Upper lobe of right lung (tissue), 1 donor: ENCODE measurements at regions not wholly inside any gene's neighbourhood (a gene's known extent, or its start where the extent isn't known, plus 50 kb on each side); places are given as distances from the start of the nearest gene placed in this dataset.

Experiments used
- ATAC-seq: fragments of 200-7000 bp; cut with Tn5 transposase; one replicate; pipeline ENCODE4 v1.9.1; 2020; ENCODE audit warnings: mild to moderate bottlenecking, moderate library complexity
- DNase-seq: peaks from one replicate; pipeline ENCODE4 v3.0.0-alpha.2; 2020
- H3K27ac ChIP-seq: fragments of 200-600 bp; one replicate; pipeline ENCODE4 v1.8.0; 2022
- H3K27me3 ChIP-seq: fragments of 200-600 bp; one replicate; pipeline ENCODE4 v1.8.0; 2022; ENCODE audit warnings: mild to moderate bottlenecking
- H3K36me3 ChIP-seq: fragments of 200-600 bp; one replicate; pipeline ENCODE4 v1.8.0; 2022
- H3K4me1 ChIP-seq: fragments of 200-600 bp; one replicate; pipeline ENCODE4 v1.8.0; 2022
- H3K4me3 ChIP-seq: fragments of 200-600 bp; one replicate; pipeline ENCODE4 v1.8.0; 2022; ENCODE audit warnings: mild to moderate bottlenecking
- H3K9me3 ChIP-seq: fragments of 200-600 bp; one replicate; pipeline ENCODE4 v1.8.0; 2022
- intact Hi-C: fragments of 100-400 bp; cut with DNase I; formaldehyde crosslinking; loops from one replicate; pipeline ENCODE4 v1.11.0; 2022
- TF ChIP-seq, protein P1 (sequence below): fragments of 200-600 bp; IDR thresholded peaks from one replicate; pipeline ENCODE4 v1.8.0; 2022; ENCODE audit warnings: antibody characterized with exemption
- donor health status: DM: no; HTN: yes; CAD: no; lungs with severe emphysema.

DNA sequence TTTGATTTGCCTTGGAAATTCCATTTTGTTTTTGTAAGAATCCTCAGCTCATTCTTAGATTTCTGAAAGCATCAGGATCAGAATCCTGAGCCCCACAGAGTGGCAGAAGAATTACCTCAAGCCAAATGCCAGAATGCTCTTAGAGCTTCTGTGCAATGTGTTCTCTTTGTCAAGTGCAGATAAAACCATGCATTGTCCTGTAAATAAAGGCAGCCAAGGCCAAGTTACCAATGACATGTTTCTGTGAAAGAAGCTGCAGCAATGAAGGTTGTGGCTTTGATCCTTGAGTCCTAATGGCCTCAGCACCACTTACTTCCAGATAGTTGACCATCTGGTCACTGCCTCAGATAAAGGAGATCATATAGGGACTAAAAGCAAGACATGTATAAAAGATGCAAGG is 343.3 kb upstream of the AKR1E2 start:
- Histone ChIP-seq H3K4me3 (no peak overlapping the region), H3K9me3 (no peaks in the 10 kb centered on the region), H3K27ac (no peak overlapping the region), H3K27me3 (no peaks in the 10 kb centered on the region), H3K36me3 (no peaks in the 10 kb centered on the region), H3K4me1 (no peaks in the 10 kb centered on the region)
- DNase-seq (no peak), ATAC-seq (no peak)
- TF ChIP-seq, protein P1, sequence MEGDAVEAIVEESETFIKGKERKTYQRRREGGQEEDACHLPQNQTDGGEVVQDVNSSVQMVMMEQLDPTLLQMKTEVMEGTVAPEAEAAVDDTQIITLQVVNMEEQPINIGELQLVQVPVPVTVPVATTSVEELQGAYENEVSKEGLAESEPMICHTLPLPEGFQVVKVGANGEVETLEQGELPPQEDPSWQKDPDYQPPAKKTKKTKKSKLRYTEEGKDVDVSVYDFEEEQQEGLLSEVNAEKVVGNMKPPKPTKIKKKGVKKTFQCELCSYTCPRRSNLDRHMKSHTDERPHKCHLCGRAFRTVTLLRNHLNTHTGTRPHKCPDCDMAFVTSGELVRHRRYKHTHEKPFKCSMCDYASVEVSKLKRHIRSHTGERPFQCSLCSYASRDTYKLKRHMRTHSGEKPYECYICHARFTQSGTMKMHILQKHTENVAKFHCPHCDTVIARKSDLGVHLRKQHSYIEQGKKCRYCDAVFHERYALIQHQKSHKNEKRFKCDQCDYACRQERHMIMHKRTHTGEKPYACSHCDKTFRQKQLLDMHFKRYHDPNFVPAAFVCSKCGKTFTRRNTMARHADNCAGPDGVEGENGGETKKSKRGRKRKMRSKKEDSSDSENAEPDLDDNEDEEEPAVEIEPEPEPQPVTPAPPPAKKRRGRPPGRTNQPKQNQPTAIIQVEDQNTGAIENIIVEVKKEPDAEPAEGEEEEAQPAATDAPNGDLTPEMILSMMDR, result no peak
- intact Hi-C loops, result no loop called here

DNA sequence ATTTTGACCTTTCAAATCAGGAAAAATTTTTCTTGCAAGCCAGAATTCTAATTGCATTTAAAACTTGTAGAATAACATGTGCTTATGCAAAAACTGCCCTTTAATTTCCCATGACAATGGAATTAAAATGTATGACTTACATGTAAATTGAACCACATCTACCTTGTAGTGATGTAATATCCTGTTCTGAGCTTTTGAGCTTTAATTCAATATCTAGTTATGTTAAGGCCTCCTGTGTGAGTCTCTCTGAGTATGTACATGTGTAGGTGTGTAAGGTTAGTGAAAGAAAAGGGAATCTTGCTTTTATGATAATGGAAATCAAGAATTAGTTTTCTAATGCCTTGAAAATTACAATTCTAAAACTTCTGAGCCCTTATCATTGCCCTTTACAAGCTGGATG is 344.8 kb upstream of the AKR1E2 start:
- Histone ChIP-seq H3K36me3 (no peaks in the 10 kb centered on the region), H3K9me3 (no peaks in the 10 kb centered on the region), H3K27ac (no peak overlapping the region), H3K27me3 (no peaks in the 10 kb centered on the region), H3K4me1 (no peaks in the 10 kb centered on the region), H3K4me3 (no peak overlapping the region)
- DNase-seq (no peak), ATAC-seq (no peak)
- intact Hi-C loops, result no loop called here
- TF ChIP-seq, protein P1, result no peak

DNA sequence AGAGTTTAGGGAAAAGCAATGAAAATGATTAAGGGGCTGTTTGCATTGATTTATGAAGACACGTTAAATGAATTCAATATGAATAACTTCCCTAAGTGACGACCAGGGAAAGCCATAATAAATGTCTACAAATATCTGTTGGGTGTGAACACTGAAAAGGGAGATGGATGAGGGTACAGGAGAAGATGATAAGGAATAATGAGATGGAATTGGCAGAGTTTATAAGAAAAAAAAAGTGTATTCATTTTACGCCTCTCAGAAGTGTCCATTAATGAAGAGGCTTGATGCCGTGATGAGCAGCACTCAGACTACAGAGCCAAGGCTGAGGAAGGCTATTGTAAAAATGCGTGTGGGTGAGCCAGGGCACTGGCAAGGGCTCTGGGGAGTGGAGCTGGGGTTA is 346.7 kb upstream of the AKR1E2 start:
- Histone ChIP-seq H3K27ac (no peak overlapping the region), H3K36me3 (no peaks in the 10 kb centered on the region), H3K4me1 (no peaks in the 10 kb centered on the region), H3K4me3 (no peak overlapping the region), H3K9me3 (no peaks in the 10 kb centered on the region), H3K27me3 (no peaks in the 10 kb centered on the region)
- ATAC-seq (no peak), DNase-seq (no peak)
- TF ChIP-seq, protein P1, result no peak
- intact Hi-C loops, result no loop called here

DNA sequence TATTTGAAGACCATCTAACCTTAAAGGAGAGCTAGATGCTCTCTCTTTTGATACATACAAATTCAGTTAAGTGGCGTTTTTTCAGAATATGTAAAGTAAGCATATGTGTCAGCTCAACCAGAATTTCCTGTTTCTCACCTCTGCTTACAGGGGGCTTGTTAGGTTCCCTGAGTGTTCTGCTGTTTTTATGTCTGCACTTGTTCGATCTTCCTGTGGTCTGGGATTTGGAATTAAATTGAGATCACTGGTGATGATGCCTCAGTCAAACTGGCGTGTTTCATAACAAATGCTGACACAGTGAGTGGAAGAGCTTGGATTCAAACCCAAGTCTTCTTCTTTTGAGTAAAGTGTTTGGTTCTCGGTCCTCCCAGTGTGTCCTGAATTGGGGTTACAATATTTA is 348.3 kb upstream of the AKR1E2 start:
- H3K36me3 ChIP-seq, result no peaks in the 10 kb centered on the region
- no peak overlapping the region for H3K4me3 ChIP-seq
- no peaks in the 10 kb centered on the region for H3K27me3 ChIP-seq
- TF ChIP-seq, protein P1, result no peak
- no peak for ATAC-seq
- no peaks in the 10 kb centered on the region for H3K4me1 ChIP-seq
- intact Hi-C loops, result no loop called here
- H3K27ac ChIP-seq, result no peak overlapping the region
- DNase-seq, result no peak
- H3K9me3 ChIP-seq, result no peaks in the 10 kb centered on the region

DNA sequence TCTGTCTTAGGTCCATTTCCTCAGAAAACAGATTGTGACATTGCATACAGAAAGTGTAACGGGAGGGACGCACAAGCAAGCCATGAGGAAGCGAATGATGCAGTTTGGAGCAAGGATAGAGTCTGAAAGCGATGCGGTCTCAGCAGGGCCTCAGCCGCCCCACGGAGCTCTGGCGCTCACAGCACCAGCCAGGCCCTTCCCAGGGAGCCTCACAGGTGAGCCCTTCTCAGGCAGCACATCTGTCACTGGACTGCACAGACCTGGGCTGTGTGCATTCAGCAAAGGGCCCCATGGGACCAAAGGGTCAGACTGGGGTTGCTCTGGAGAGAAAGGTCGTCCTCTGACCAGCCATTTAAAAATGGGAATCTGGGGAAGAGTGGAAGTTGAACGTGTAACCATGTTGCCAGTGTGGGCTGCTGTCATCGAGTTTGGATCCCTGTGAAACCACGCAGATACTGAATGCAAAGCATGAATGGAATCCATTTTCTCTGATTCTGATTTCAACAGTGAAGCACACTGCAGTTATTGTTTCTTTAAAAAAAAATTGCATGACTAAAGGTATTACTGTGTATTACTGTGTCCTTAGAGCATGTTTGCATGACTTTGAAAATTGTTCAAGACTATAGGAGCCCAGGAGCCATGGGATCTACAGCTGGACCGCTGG is 350.0 kb upstream of the AKR1E2 start:
- Histone ChIP-seq H3K36me3 (no peaks in the 10 kb centered on the region), H3K27me3 (no peaks in the 10 kb centered on the region), H3K9me3 (no peaks in the 10 kb centered on the region), H3K4me1 (no peaks in the 10 kb centered on the region), H3K27ac (no peak overlapping the region), H3K4me3 (no peak overlapping the region)
- DNase-seq (no peak), ATAC-seq (no peak)
- intact Hi-C loops, result no loop called here
- TF ChIP-seq, protein P1, result no peak

DNA sequence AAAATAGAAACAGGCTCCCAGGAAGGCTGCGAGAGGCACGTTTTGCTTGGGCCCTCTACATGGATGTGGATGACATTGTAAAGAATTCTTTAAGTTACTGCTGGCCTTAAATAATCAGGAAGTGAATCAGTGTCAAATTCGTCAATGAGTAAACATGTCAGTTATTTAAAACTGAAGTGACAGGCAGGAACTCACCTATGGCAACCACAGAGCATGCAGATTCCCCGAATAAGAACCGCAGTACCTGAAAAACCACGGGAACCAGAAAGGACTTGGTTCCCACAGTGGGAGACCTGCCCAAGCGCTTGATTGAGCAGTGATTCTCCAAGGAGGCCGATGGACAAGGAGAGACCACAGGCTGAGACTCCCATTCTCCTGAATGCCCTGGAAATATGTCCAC is 351.2 kb upstream of the AKR1E2 start:
- DNase-seq, result no peak
- no peaks in the 10 kb centered on the region for H3K27me3 ChIP-seq
- H3K36me3 ChIP-seq, result no peaks in the 10 kb centered on the region
- no peak for ATAC-seq
- intact Hi-C loops, result no loop called here
- H3K9me3 ChIP-seq, result no peaks in the 10 kb centered on the region
- H3K4me1 ChIP-seq, result no peaks in the 10 kb centered on the region
- H3K4me3 ChIP-seq, result no peak overlapping the region
- TF ChIP-seq, protein P1, result no peak
- no peak overlapping the region for H3K27ac ChIP-seq
